NB4 (cell line): ENCODE measurements at regions not wholly inside any gene's neighbourhood (a gene's known extent, or its start where the extent isn't known, plus 50 kb on each side); places are given as distances from the start of the nearest gene placed in this dataset.

ENCODE experiments used
- DNase-seq: peaks from one replicate; pipeline ENCODE4 v3.0.0; 2010; ENCODE audit warnings: low read depth
- H3K4me3 ChIP-seq: one replicate; pipeline ENCODE4 v1.5.1; 2011; ENCODE audit warnings: mild to moderate bottlenecking, low read depth, low read length, moderate library complexity
- MAX ChIP-seq: IDR thresholded peaks from 2 replicates; pipeline ENCODE4 v1.6.1; 2011; ENCODE audit warnings: low read depth, low read length
- MYC ChIP-seq: IDR thresholded peaks from 2 replicates; pipeline ENCODE4 v1.6.1; 2011; ENCODE audit warnings: low read depth, low read length
- POLR2A ChIP-seq: IDR thresholded peaks from 2 replicates; pipeline ENCODE4 v1.6.1; 2011; ENCODE audit warnings: mild to moderate bottlenecking; ENCODE audit not compliant: insufficient read length; ENCODE audit errors: extremely low read depth
- TF ChIP-seq, protein P1 (sequence below): IDR thresholded peaks from one replicate; pipeline ENCODE4 v1.5.1; 2012; ENCODE audit warnings: low read depth, low read length

DNA sequence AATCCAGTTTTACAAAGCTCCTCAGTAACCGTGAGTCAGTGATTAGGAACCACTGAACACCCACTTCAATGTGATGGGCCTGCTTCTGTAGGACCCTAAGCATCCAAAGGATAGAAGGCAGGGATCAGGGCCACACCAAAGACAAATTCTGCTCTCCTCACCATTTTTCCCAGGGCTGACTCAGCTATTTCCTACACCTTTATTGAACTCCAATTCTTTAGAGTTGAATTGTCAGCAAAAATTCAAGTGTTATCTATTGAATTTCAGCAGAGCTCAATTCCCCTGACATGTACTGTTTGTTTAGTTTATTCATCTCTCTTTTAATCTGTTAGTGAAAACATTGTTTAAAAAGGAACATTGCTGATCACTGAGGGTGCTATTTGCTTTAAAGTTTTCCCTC is 457.7 kb upstream of the TMPO start:
- H3K4me3 ChIP-seq = no peak overlapping the region
- DNase-seq = no peak
- TF ChIP-seq POLR2A (no peak), MAX (no peak), MYC (no peak)
- TF ChIP-seq, protein P1, sequence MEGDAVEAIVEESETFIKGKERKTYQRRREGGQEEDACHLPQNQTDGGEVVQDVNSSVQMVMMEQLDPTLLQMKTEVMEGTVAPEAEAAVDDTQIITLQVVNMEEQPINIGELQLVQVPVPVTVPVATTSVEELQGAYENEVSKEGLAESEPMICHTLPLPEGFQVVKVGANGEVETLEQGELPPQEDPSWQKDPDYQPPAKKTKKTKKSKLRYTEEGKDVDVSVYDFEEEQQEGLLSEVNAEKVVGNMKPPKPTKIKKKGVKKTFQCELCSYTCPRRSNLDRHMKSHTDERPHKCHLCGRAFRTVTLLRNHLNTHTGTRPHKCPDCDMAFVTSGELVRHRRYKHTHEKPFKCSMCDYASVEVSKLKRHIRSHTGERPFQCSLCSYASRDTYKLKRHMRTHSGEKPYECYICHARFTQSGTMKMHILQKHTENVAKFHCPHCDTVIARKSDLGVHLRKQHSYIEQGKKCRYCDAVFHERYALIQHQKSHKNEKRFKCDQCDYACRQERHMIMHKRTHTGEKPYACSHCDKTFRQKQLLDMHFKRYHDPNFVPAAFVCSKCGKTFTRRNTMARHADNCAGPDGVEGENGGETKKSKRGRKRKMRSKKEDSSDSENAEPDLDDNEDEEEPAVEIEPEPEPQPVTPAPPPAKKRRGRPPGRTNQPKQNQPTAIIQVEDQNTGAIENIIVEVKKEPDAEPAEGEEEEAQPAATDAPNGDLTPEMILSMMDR = no peak

GRCh38 chr12:98058213-98058612 is 457.2 kb upstream of the TMPO start:
- no peak for TF ChIP-seq MYC
- TF ChIP-seq, protein P1 = no peak
- TF ChIP-seq MAX = no peak
- no peak for TF ChIP-seq POLR2A
- H3K4me3 ChIP-seq = no peak overlapping the region
- DNase-seq = no peak

DNA sequence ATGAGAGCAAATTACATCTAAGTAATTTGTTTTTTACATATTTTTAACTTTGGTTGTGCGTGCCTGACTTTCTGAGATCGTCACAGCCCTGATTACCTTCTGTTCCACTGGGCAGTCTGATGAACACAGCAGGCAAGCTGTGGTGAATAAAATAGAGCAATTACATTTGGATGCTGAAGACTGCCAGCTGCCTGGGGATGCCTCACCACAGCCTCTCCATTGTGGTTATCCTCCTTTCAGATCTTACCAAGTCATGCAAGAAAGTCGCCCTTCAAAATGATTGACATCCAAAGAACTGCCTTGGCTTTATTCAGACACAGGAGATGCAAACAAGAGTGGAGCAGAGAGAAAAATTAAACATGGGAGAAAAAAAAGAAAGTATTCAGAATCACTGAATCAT is 456.6 kb upstream of the TMPO start:
- H3K4me3 ChIP-seq = no peak overlapping the region
- DNase-seq = no peak

GRCh38 chr12:98059659-98060343 is 455.6 kb upstream of the TMPO start:
- no peak overlapping the region for H3K4me3 ChIP-seq
- no peak for DNase-seq
- TF ChIP-seq, protein P1 = no peak
- TF ChIP-seq MYC (no peak), MAX (no peak), POLR2A (no peak)

More for the DNA sequence above, 456.6 kb upstream of the TMPO start:
- no peak for TF ChIP-seq MAX
- TF ChIP-seq, protein P1 = no peak
- no peak for TF ChIP-seq POLR2A
- TF ChIP-seq MYC = no peak

DNA sequence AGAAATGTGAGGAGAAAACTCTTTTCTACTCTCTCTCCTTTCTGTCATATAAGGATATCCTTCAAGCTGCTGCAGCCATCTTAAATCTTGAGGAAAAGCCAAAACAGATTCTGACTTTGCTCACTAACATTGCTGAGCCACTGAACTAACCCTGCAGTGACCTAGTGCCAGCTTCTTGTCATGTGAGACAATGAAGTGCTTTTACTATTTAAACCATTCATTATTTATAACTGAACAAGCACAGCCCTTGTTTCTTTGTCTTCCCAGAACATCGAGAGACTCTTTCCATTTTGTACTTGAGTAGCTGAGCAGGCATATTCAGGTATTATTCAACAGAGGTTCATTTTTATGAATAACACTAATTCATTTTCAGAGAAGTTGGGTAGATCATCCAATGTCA is 455.0 kb upstream of the TMPO start:
- DNase-seq = no peak
- TF ChIP-seq MYC (no peak), MAX (no peak), POLR2A (no peak)
- TF ChIP-seq, protein P1 = no peak
- H3K4me3 ChIP-seq = no peak overlapping the region
